Neural cell (in vitro differentiated cells): ENCODE measurements at regions not wholly inside any gene's neighbourhood (a gene's known extent, or its start where the extent isn't known, plus 50 kb on each side); places are given as distances from the start of the nearest gene placed in this dataset.

Source experiments
- H2AFZ ChIP-seq: fragments of 200-600, 300-800 bp; sonication (generic), shearing (Covaris generic); 2 replicates; pipeline ENCODE4 v1.6.0; 2014; ENCODE audit warnings: low read depth, mild to moderate bottlenecking, antibody characterized with exemption, low read length, moderate library complexity
- H3F3A ChIP-seq: fragments of 200-600 bp; shearing (Covaris generic); 2 replicates; pipeline ENCODE4 v1.6.1; 2016; ENCODE audit warnings: mild to moderate bottlenecking, moderate library complexity, mixed read lengths, antibody characterized with exemption, low read length; ENCODE audit not compliant: insufficient read depth, poor library complexity, severe bottlenecking
- H3K27ac ChIP-seq: fragments of 200-600, 300-800 bp; sonication (generic), shearing (Covaris generic); 2 replicates; pipeline ENCODE4 v1.5.1; 2014; ENCODE audit warnings: mild to moderate bottlenecking, low read length, moderate library complexity
- H3K27me3 ChIP-seq: fragments of 300-800, 200-600 bp; sonication (generic), shearing (Covaris generic); 2 replicates; pipeline ENCODE4 v1.6.0; 2014; ENCODE audit warnings: mild to moderate bottlenecking, low read depth, low read length, moderate library complexity; ENCODE audit not compliant: insufficient read depth
- H3K36me3 ChIP-seq: fragments of 300-800, 200-600 bp; sonication (generic), shearing (Covaris generic); 2 replicates; pipeline ENCODE4 v1.5.1; 2014; ENCODE audit warnings: mild to moderate bottlenecking, antibody characterized with exemption, low read length, moderate library complexity; ENCODE audit not compliant: insufficient read depth
- H3K4me2 ChIP-seq: fragments of 300-800, 200-600 bp; sonication (generic), shearing (Covaris generic); 2 replicates; pipeline ENCODE4 v1.6.0; 2014; ENCODE audit warnings: mild to moderate bottlenecking, low read length
- H3K4me3 ChIP-seq: fragments of 300-800, 200-600 bp; sonication (generic), shearing (Covaris generic); 2 replicates; pipeline ENCODE4 v1.5.1; 2014; ENCODE audit warnings: mild to moderate bottlenecking, low read length, moderate library complexity
- H3K79me2 ChIP-seq: fragments of 200-600 bp; shearing (Covaris generic); replicated peaks from 2 replicates; pipeline ENCODE4 v1.6.0; 2014; ENCODE audit warnings: mild to moderate bottlenecking, low read length, moderate library complexity; ENCODE audit not compliant: insufficient read depth
- H3K9ac ChIP-seq: fragments of 300-800, 200-600 bp; sonication (generic), shearing (Covaris generic); 2 replicates; pipeline ENCODE4 v1.6.1; 2016; ENCODE audit warnings: mild to moderate bottlenecking, low read length, mixed read lengths
- H3K9me2 ChIP-seq: fragments of 200-600 bp; shearing (Covaris generic); 2 replicates; pipeline ENCODE4 v1.6.1; 2016; ENCODE audit warnings: mild to moderate bottlenecking, low read length, mixed read lengths; ENCODE audit not compliant: insufficient read depth
- H3K9me3 ChIP-seq: fragments of 200-600, 300-800 bp; sonication (generic), shearing (Covaris generic); 2 replicates; pipeline ENCODE4 v1.6.1; 2016; ENCODE audit warnings: mild to moderate bottlenecking, mixed run types, low read length, moderate library complexity, mixed read lengths
- H4K20me1 ChIP-seq: fragments of 200-600 bp; shearing (Covaris generic); 2 replicates; pipeline ENCODE4 v1.6.1; 2016; ENCODE audit warnings: mild to moderate bottlenecking, mixed run types; ENCODE audit not compliant: insufficient read depth
- CTCF ChIP-seq: fragments of 450-650 bp; IDR thresholded peaks from 2 replicates; pipeline ENCODE4 v1.5.1; 2014; ENCODE audit warnings: antibody characterized with exemption, mild to moderate bottlenecking, moderate library complexity; ENCODE audit not compliant: poor library complexity, severe bottlenecking
- EP300 ChIP-seq: fragments of 450-650 bp; conservative IDR thresholded peaks from 2 replicates; pipeline ENCODE4 v1.6.1; 2014; ENCODE audit warnings: antibody characterized with exemption, mild to moderate bottlenecking, moderate library complexity; ENCODE audit not compliant: poor library complexity, severe bottlenecking
- REST ChIP-seq: IDR thresholded peaks from 2 replicates; pipeline ENCODE4 v1.6.1; 2012; ENCODE audit warnings: borderline replicate concordance
- TAF1 ChIP-seq: IDR thresholded peaks from 2 replicates; pipeline ENCODE4 v1.6.1; 2012; ENCODE audit warnings: low read depth

- Histone ChIP-seq H3K27ac (no peak overlapping the region), H3K27me3 (peaks cover 32% of the 10 kb centered on the region), H3K4me2 (no peak overlapping the region), H3K9me3 (no peaks in the 10 kb centered on the region), H3K9ac (no peak overlapping the region), H2AFZ (no peak overlapping the region), H3K79me2 (no peaks in the 10 kb centered on the region), H3F3A (no peaks in the 10 kb centered on the region), H3K36me3 (no peaks in the 10 kb centered on the region), H3K4me3 (peak overlapping the region; percentile 60), H4K20me1 (no peaks in the 10 kb centered on the region), H3K9me2 (no peaks in the 10 kb centered on the region)
- no peak for TF ChIP-seq TAF1
- TF ChIP-seq EP300, result no peak
- peak; percentile 49 for TF ChIP-seq CTCF
These were observed 52.4 kb upstream of the GPR157 start for GRCh38 chr1:9181176-9181906.

GRCh38 chr1:9181990-9182783 lies 52.4 kb upstream of the H6PD start:
- no peaks in the 10 kb centered on the region for H3K36me3 ChIP-seq
- no peaks in the 10 kb centered on the region for H3K79me2 ChIP-seq
- no peak overlapping the region for H3K27ac ChIP-seq
- TF ChIP-seq REST (no peak), CTCF (peak; percentile 25)
- no peaks in the 10 kb centered on the region for H3K9me3 ChIP-seq
- H3F3A ChIP-seq, result no peaks in the 10 kb centered on the region
- H3K4me3 ChIP-seq, result peak overlapping the region; percentile 60
- H2AFZ ChIP-seq, result no peak overlapping the region
- no peak overlapping the region for H3K9ac ChIP-seq
- H3K27me3 ChIP-seq, result peaks cover 32% of the 10 kb centered on the region
- H3K4me2 ChIP-seq, result no peak overlapping the region
- H4K20me1 ChIP-seq, result no peaks in the 10 kb centered on the region
- H3K9me2 ChIP-seq, result no peaks in the 10 kb centered on the region
